ENCODE measurements at regions not wholly inside any gene's neighbourhood (a gene's known extent, or its start where the extent isn't known, plus 50 kb on each side); places are given as distances from the start of the nearest gene placed in this dataset.
"Not testable (repeated sequence)": the region's sequence is repeated elsewhere in the genome, so short reads cannot be mapped to it uniquely, and the experiment has no call there.

- TF ChIP-seq POLR2A (IDR thresholded peaks at IDR 0.05; ENCODE audit: low read length) (no peak), GATA1 (IDR thresholded peaks at IDR 0.05; ENCODE audit: low read depth, low read length) (no peak)
- no peak for DNase-seq
Observed at GRCh38 chr2:58416696-58417095, 175.6 kb upstream of the FANCL start.

- DNase-seq = no peak
- TF ChIP-seq GATA1 (IDR thresholded peaks at IDR 0.05; ENCODE audit: low read depth, low read length) (no peak), POLR2A (IDR thresholded peaks at IDR 0.05; ENCODE audit: low read length) (no peak)
Observed at GRCh38 chr2:58414506-58414905, 173.4 kb upstream of the FANCL start.

GRCh38 chr2:58410549-58410948, 169.4 kb upstream of the FANCL start:
- no peak for TF ChIP-seq POLR2A (IDR thresholded peaks at IDR 0.05; ENCODE audit: low read length)
- TF ChIP-seq GATA1 (IDR thresholded peaks at IDR 0.05; ENCODE audit: low read depth, low read length) = no peak
- no peak for DNase-seq

GRCh38 chr2:58407487-58407886, 166.4 kb upstream of the FANCL start:
- TF ChIP-seq GATA1 (IDR thresholded peaks at IDR 0.05; ENCODE audit: low read depth, low read length) = no peak
- no peak for TF ChIP-seq POLR2A (IDR thresholded peaks at IDR 0.05; ENCODE audit: low read length)
- no peak for DNase-seq

GRCh38 chr2:58405341-58405740, 164.2 kb upstream of the FANCL start:
- no peak for TF ChIP-seq POLR2A (IDR thresholded peaks at IDR 0.05; ENCODE audit: low read length)
- TF ChIP-seq GATA1 (IDR thresholded peaks at IDR 0.05; ENCODE audit: low read depth, low read length) = no peak
- no peak for DNase-seq

- TF ChIP-seq POLR2A (IDR thresholded peaks at IDR 0.05; ENCODE audit: low read length) = no peak
- TF ChIP-seq GATA1 (IDR thresholded peaks at IDR 0.05; ENCODE audit: low read depth, low read length) = no peak
- DNase-seq = no peak
Observed at GRCh38 chr2:58401936-58402335, 160.8 kb upstream of the FANCL start.

GRCh38 chr2:58398406-58398805, 157.3 kb upstream of the FANCL start:
- DNase-seq = no peak
- TF ChIP-seq GATA1 (IDR thresholded peaks at IDR 0.05; ENCODE audit: low read depth, low read length) (no peak), POLR2A (IDR thresholded peaks at IDR 0.05; ENCODE audit: low read length) (no peak)

GRCh38 chr2:58387701-58388100, 146.6 kb upstream of the FANCL start:
- no peak for DNase-seq
- TF ChIP-seq GATA1 (IDR thresholded peaks at IDR 0.05; ENCODE audit: low read depth, low read length) (no peak), POLR2A (IDR thresholded peaks at IDR 0.05; ENCODE audit: low read length) (no peak)

GRCh38 chr2:58386904-58387303, 145.8 kb upstream of the FANCL start:
- DNase-seq = not testable (repeated sequence)

- no peak for TF ChIP-seq POLR2A (IDR thresholded peaks at IDR 0.05; ENCODE audit: low read length)
- TF ChIP-seq GATA1 (IDR thresholded peaks at IDR 0.05; ENCODE audit: low read depth, low read length) = no peak
- DNase-seq = no peak
Observed at GRCh38 chr2:58378152-58378551, 137.0 kb upstream of the FANCL start.

GRCh38 chr2:58377181-58377580, 136.1 kb upstream of the FANCL start:
- DNase-seq = no peak
- TF ChIP-seq GATA1 (IDR thresholded peaks at IDR 0.05; ENCODE audit: low read depth, low read length) (no peak), POLR2A (IDR thresholded peaks at IDR 0.05; ENCODE audit: low read length) (no peak)

- TF ChIP-seq POLR2A (IDR thresholded peaks at IDR 0.05; ENCODE audit: low read length) (no peak), GATA1 (IDR thresholded peaks at IDR 0.05; ENCODE audit: low read depth, low read length) (no peak)
- DNase-seq = no peak
Observed at GRCh38 chr2:58376592-58376991, 135.5 kb upstream of the FANCL start.

- TF ChIP-seq POLR2A (IDR thresholded peaks at IDR 0.05; ENCODE audit: low read length) (no peak), GATA1 (IDR thresholded peaks at IDR 0.05; ENCODE audit: low read depth, low read length) (no peak)
- no peak for DNase-seq
Observed at GRCh38 chr2:58369594-58369993, 128.5 kb upstream of the FANCL start.

- no peak for DNase-seq
- TF ChIP-seq POLR2A (IDR thresholded peaks at IDR 0.05; ENCODE audit: low read length) (no peak), GATA1 (IDR thresholded peaks at IDR 0.05; ENCODE audit: low read depth, low read length) (no peak)
Observed at GRCh38 chr2:58364098-58364497, 123.0 kb upstream of the FANCL start.

GRCh38 chr2:58358026-58358425, 116.9 kb upstream of the FANCL start:
- no peak for TF ChIP-seq GATA1 (IDR thresholded peaks at IDR 0.05; ENCODE audit: low read depth, low read length)
- no peak for TF ChIP-seq POLR2A (IDR thresholded peaks at IDR 0.05; ENCODE audit: low read length)
- DNase-seq = no peak

GRCh38 chr2:58357521-58357920, 116.4 kb upstream of the FANCL start:
- no peak for DNase-seq
- TF ChIP-seq POLR2A (IDR thresholded peaks at IDR 0.05; ENCODE audit: low read length) = no peak
- TF ChIP-seq GATA1 (IDR thresholded peaks at IDR 0.05; ENCODE audit: low read depth, low read length) = no peak
